Naive B cell (primary cell): ENCODE measurements at regions not wholly inside any gene's neighbourhood (a gene's known extent, or its start where the extent isn't known, plus 50 kb on each side); places are given as distances from the start of the nearest gene placed in this dataset.
"Not testable (repeated sequence)": the region's sequence is repeated elsewhere in the genome, so short reads cannot be mapped to it uniquely, and the experiment has no call there.

Experiments
- ATAC-seq, 2 donors: fragments of 150-1000 bp; cut with Tn5 transposase; 2 replicates each; pipeline ENCODE4 v1.10.0; 2021; ENCODE audit warnings: low read depth in 2 of 2, mild to moderate bottlenecking in 2 of 2, moderate library complexity in 2 of 2
- DNase-seq: peaks from one replicate; pipeline ENCODE4 v3.0.0; 2022
- H3K27ac Mint-ChIP-seq, 6 donors: one replicate each; pipeline ENCODE4 v1.8.0; 2020 to 2022; ENCODE audit warnings: mild to moderate bottlenecking in 6 of 6, mixed read lengths in 6 of 6, moderate library complexity in 5 of 6, inconsistent platforms in 2 of 6
- H3K27me3 Mint-ChIP-seq, 3 donors: one replicate each; pipeline ENCODE4 v1.8.0; 2021 to 2022; ENCODE audit warnings: mixed read lengths in 3 of 3, mild to moderate bottlenecking in 1 of 3
- H3K36me3 Mint-ChIP-seq, 2 donors: one replicate each; pipeline ENCODE4 v1.8.0; 2020 to 2022; ENCODE audit warnings: mixed read lengths in 2 of 2, inconsistent platforms in 1 of 2, mild to moderate bottlenecking in 1 of 2
- H3K4me1 Mint-ChIP-seq, 3 donors: one replicate each; pipeline ENCODE4 v1.8.0; 2020 to 2022; ENCODE audit warnings: mixed read lengths in 3 of 3, inconsistent platforms in 1 of 3, mild to moderate bottlenecking in 1 of 3, moderate library complexity in 1 of 3
- H3K4me3 Mint-ChIP-seq, 8 donors: one replicate each; pipeline ENCODE4 v1.8.0; 2020 to 2022; ENCODE audit warnings: mild to moderate bottlenecking in 8 of 8, mixed read lengths in 8 of 8, moderate library complexity in 8 of 8, inconsistent platforms in 2 of 8
- H3K9me3 Mint-ChIP-seq, 7 donors: one replicate each; pipeline ENCODE4 v1.8.0; 2020 to 2022; ENCODE audit warnings: mixed read lengths in 7 of 7, mild to moderate bottlenecking in 5 of 7, inconsistent platforms in 2 of 7, moderate library complexity in 1 of 7

- Mint-ChIP-seq H3K27me3 (no peaks in the 10 kb centered on the region), H3K9me3 (peaks cover 0 to 20% (median 14%) of the 10 kb centered on the region in 7 donors), H3K4me3 (peak overlapping the region; percentile 54 to 87 (median 73)), H3K27ac (peak overlapping the region; percentile 48 to 96 (median 92)), H3K4me1 (peaks cover 31 to 45% (median 38%) of the 10 kb centered on the region in 3 donors), H3K36me3 (no peaks in the 10 kb centered on the region)
- peak; percentile 34 for DNase-seq
- peak; percentile 58 to 61 for ATAC-seq
Measured at GRCh38 chr1:199877526-199878384, 149.8 kb upstream of the NR5A2 start.

GRCh38 chr1:199878823-199879222, 148.7 kb upstream of the NR5A2 start:
- ATAC-seq, result peak; percentile 87 to 89
- Mint-ChIP-seq H3K4me3 (peak overlapping the region in 6 of 8 donors; percentile 3 to 87 (median 56)), H3K27ac (peak overlapping the region in 5 of 6 donors; percentile 21 to 96 (median 90)), H3K27me3 (no peaks in the 10 kb centered on the region), H3K4me1 (peaks cover 31 to 45% (median 38%) of the 10 kb centered on the region in 3 donors), H3K9me3 (peaks cover 0 to 20% (median 14%) of the 10 kb centered on the region in 7 donors), H3K36me3 (no peaks in the 10 kb centered on the region)
- peak; percentile 54 for DNase-seq

- Mint-ChIP-seq H3K9me3 (peaks cover 0 to 2% (median 0%) of the 10 kb centered on the region in 7 donors), H3K27me3 (peaks cover 13 to 19% (median 15%) of the 10 kb centered on the region in 3 donors), H3K4me3 (no peak overlapping the region), H3K36me3 (no peaks in the 10 kb centered on the region), H3K27ac (no peak overlapping the region), H3K4me1 (no peaks in the 10 kb centered on the region)
- ATAC-seq, result no peak
- no peak for DNase-seq
Measured at GRCh38 chr1:199898654-199899053, 128.9 kb upstream of the NR5A2 start.

- Mint-ChIP-seq H3K9me3 (peaks cover 0 to 6% (median 2%) of the 10 kb centered on the region in 7 donors), H3K36me3 (peaks cover 0 to 5% of the 10 kb centered on the region in 2 donors), H3K4me3 (peak overlapping the region in 1 of 8 donors; percentile 12), H3K4me1 (no peaks in the 10 kb centered on the region), H3K27ac (no peak overlapping the region), H3K27me3 (peaks cover 18 to 23% (median 21%) of the 10 kb centered on the region in 3 donors)
- no peak for DNase-seq
- ATAC-seq, result no peak
Measured at GRCh38 chr1:199901341-199901740, 126.2 kb upstream of the NR5A2 start.

GRCh38 chr1:199907361-199907760, 120.1 kb upstream of the NR5A2 start:
- Mint-ChIP-seq H3K4me3 (no peak overlapping the region), H3K4me1 (no peaks in the 10 kb centered on the region)
- no peak for ATAC-seq

GRCh38 chr1:199909137-199909536, 118.4 kb upstream of the NR5A2 start:
- H3K27me3 Mint-ChIP-seq, result peaks cover 12 to 16% (median 14%) of the 10 kb centered on the region in 3 donors
- H3K36me3 Mint-ChIP-seq, result peaks cover 0 to 5% of the 10 kb centered on the region in 2 donors
- H3K4me1 Mint-ChIP-seq, result no peaks in the 10 kb centered on the region
- no peak for DNase-seq
- peak overlapping the region in 1 of 8 donors; percentile 57 for H3K4me3 Mint-ChIP-seq
- H3K9me3 Mint-ChIP-seq, result peaks cover 0 to 6% (median 0%) of the 10 kb centered on the region in 7 donors
- no peak overlapping the region for H3K27ac Mint-ChIP-seq
- ATAC-seq, result no peak

More at GRCh38 chr1:199907361-199907760, 120.1 kb upstream of the NR5A2 start:
- Mint-ChIP-seq H3K9me3 (peaks cover 0 to 6% (median 0%) of the 10 kb centered on the region in 7 donors), H3K36me3 (peaks cover 0 to 5% of the 10 kb centered on the region in 2 donors), H3K27me3 (peaks cover 9 to 13% (median 12%) of the 10 kb centered on the region in 3 donors), H3K27ac (no peak overlapping the region)
- no peak for DNase-seq

- DNase-seq (no peak), ATAC-seq (no peak)
- H3K4me3 Mint-ChIP-seq, result no peak overlapping the region
- no peak overlapping the region for H3K27ac Mint-ChIP-seq
- H3K9me3 Mint-ChIP-seq, result no peaks in the 10 kb centered on the region
- peaks cover 9 to 18% (median 12%) of the 10 kb centered on the region in 3 donors for H3K27me3 Mint-ChIP-seq
- H3K4me1 Mint-ChIP-seq, result no peaks in the 10 kb centered on the region
- no peaks in the 10 kb centered on the region for H3K36me3 Mint-ChIP-seq
Measured at GRCh38 chr1:199913318-199913717, 114.2 kb upstream of the NR5A2 start.

GRCh38 chr1:199914546-199914945, 113.0 kb upstream of the NR5A2 start:
- ATAC-seq, result no peak
- no peak overlapping the region for H3K27ac Mint-ChIP-seq
- peaks cover 15 to 18% (median 17%) of the 10 kb centered on the region in 3 donors for H3K27me3 Mint-ChIP-seq
- no peak overlapping the region for H3K4me3 Mint-ChIP-seq
- peaks cover 0 to 3% of the 10 kb centered on the region in 2 donors for H3K36me3 Mint-ChIP-seq
- no peak for DNase-seq
- no peaks in the 10 kb centered on the region for H3K9me3 Mint-ChIP-seq
- no peaks in the 10 kb centered on the region for H3K4me1 Mint-ChIP-seq

GRCh38 chr1:199918196-199918769, 109.2 kb upstream of the NR5A2 start:
- DNase-seq (no peak), ATAC-seq (no peak)
- peak overlapping the region in 1 of 6 donors; percentile 45 for H3K27ac Mint-ChIP-seq
- H3K9me3 Mint-ChIP-seq, result peaks cover 0 to 14% (median 3%) of the 10 kb centered on the region in 7 donors
- peaks cover 27 to 51% (median 43%) of the 10 kb centered on the region in 3 donors for H3K27me3 Mint-ChIP-seq
- no peaks in the 10 kb centered on the region for H3K4me1 Mint-ChIP-seq
- H3K4me3 Mint-ChIP-seq, result no peak overlapping the region
- H3K36me3 Mint-ChIP-seq, result peaks cover 0 to 3% of the 10 kb centered on the region in 2 donors

GRCh38 chr1:199920635-199921034, 106.9 kb upstream of the NR5A2 start:
- no peaks in the 10 kb centered on the region for H3K4me1 Mint-ChIP-seq
- peaks cover 0 to 14% (median 6%) of the 10 kb centered on the region in 7 donors for H3K9me3 Mint-ChIP-seq
- peaks cover 0 to 3% of the 10 kb centered on the region in 2 donors for H3K36me3 Mint-ChIP-seq
- DNase-seq (no peak), ATAC-seq (no peak)
- H3K27me3 Mint-ChIP-seq, result peaks cover 29 to 51% (median 43%) of the 10 kb centered on the region in 3 donors
- H3K4me3 Mint-ChIP-seq, result no peak overlapping the region
- no peak overlapping the region for H3K27ac Mint-ChIP-seq

- peaks cover 1 to 7% (median 4%) of the 10 kb centered on the region in 3 donors for H3K27me3 Mint-ChIP-seq
- ATAC-seq (no peak), DNase-seq (no peak)
- H3K27ac Mint-ChIP-seq, result peak overlapping the region in 1 of 6 donors; percentile 74
- H3K4me1 Mint-ChIP-seq, result peaks cover 3 to 9% (median 7%) of the 10 kb centered on the region in 3 donors
- H3K4me3 Mint-ChIP-seq, result no peak overlapping the region
- peaks cover 0 to 4% (median 0%) of the 10 kb centered on the region in 7 donors for H3K9me3 Mint-ChIP-seq
- no peaks in the 10 kb centered on the region for H3K36me3 Mint-ChIP-seq
Measured at GRCh38 chr1:199929556-199929955, 98.0 kb upstream of the NR5A2 start.

- not testable (repeated sequence) for H3K9me3 Mint-ChIP-seq, H3K4me3 Mint-ChIP-seq, ATAC-seq, H3K36me3 Mint-ChIP-seq, DNase-seq, H3K27ac Mint-ChIP-seq, H3K27me3 Mint-ChIP-seq, H3K4me1 Mint-ChIP-seq
Measured at GRCh38 chr1:199930067-199930466, 97.4 kb upstream of the NR5A2 start.

- H3K9me3 Mint-ChIP-seq, result peaks cover 0 to 4% (median 0%) of the 10 kb centered on the region in 7 donors
- ATAC-seq, result peak; percentile 53 to 74
- H3K4me3 Mint-ChIP-seq, result peak overlapping the region; percentile 37 to 93 (median 82)
- peak overlapping the region in 4 of 6 donors; percentile 21 to 81 (median 77) for H3K27ac Mint-ChIP-seq
- H3K36me3 Mint-ChIP-seq, result no peaks in the 10 kb centered on the region
- peaks cover 21 to 23% (median 23%) of the 10 kb centered on the region in 3 donors for H3K27me3 Mint-ChIP-seq
- H3K4me1 Mint-ChIP-seq, result peaks cover 3 to 9% (median 7%) of the 10 kb centered on the region in 3 donors
- peak; percentile 23 for DNase-seq
Measured at GRCh38 chr1:199931666-199932377, 95.7 kb upstream of the NR5A2 start.
